ENCODE measurements at regions not wholly inside any gene's neighbourhood (a gene's known extent, or its start where the extent isn't known, plus 50 kb on each side); places are given as distances from the start of the nearest gene placed in this dataset.
"Not testable (repeated sequence)": the region's sequence is repeated elsewhere in the genome, so short reads cannot be mapped to it uniquely, and the experiment has no call there.

DNA sequence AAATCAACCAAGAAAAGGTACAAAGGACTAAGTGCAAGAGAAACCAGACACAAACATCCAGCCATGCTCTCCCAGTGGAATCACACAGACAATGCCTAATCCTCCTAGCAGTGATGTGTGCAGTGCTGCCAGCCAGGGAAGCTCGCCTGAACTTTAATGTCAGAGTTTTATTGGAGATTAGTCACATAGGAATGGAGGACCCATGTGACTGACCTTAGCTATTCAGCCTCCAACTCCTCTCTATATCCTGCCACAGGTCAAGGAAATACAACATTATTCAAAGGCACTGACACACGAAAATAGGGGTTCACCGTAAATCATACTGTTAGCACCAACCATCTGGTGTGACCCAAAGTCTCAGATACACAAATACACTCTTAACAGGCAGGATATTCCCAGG is 684.6 kb downstream of the DOK5 start:
- DNase-seq (ENCODE audit: low spot score), result no peak

DNA sequence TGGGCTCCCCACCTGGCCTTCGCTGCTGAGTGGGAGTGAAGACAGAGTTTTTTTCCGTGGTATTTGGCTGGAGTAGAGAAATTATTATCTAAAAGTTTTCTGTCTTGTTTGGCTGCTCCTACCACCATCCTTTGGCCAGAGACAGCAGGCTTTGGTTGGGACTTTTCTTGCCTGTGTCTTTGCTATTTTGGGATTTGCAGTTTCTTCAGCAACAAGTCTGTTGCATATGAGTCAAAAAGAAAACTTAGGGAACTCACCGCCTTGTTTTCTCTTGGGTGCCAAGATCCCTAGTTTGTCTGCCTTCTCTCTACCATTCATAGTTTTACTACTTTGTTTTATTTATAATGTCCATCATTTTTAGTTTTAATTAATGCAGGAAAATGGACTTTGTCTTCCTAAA is 683.8 kb downstream of the DOK5 start:
- no peak for DNase-seq (ENCODE audit: low spot score)

DNA sequence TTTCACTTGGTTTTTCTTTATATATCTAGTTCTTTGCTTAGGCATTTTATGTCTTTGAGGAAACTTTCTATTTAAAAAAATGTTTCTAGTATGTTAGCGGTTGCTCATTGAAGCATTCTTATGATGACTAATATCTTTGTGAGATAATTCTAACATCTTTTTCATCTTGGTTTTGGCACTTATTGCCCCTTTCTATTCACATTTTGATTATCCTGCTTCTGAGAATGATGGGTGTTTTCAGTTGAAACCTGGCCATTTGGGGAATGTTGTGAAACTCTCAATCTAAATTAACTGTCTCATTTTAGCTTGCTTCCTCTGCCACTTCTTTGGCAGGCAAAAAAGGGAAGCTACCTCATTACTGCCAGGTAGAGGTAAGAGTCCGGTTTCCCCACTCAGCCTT is 683.1 kb downstream of the DOK5 start:
- no peak for DNase-seq (ENCODE audit: low spot score)

DNA sequence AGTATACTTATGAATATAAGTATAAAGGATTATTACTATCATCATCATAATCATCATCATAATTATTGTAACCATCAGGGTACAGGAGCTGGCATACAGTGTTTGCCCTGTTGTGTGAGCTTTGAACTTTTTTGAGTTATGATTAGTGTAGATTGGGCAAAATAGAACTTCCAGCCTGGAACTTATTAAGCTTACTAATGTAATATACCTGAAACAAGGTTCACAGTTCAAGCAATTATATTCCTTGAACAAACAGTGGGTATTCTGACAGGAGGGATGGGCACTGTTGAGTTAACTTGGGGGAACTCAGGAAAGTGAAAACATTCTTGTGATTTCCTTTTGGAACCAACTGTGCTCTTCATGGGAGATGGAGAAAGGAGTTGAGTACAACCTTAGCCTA is 680.0 kb downstream of the DOK5 start:
- DNase-seq (ENCODE audit: low spot score), result no peak

DNA sequence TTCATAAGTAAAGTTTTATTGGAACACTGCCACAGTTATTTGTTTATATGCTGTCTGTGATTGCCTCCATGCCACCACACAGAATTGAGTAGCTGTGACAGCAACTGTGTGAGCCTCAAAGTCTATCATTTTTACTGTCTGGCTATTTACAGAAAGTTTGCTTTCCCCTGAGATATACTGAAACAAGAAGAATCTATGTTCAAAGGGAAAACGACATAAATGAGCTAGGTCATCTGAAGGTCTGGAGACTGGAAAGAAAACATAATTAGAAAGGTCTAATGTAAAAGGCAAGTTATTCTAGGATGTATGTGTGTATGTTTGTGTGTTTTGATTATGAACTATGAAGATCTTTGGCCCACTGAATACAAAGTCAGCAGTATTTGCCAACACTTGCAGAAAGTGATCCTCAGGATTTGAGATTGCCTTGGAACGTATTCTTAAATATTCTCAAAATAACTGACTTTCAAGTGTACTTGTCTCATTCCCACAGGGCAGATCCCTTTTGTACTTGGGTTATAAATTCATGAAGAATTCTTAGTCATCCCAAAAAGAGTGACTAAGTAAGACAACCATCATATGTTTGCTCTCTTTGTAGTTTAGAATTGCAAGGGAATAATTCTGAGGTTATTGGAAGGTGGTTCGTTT is 677.7 kb downstream of the DOK5 start:
- DNase-seq (ENCODE audit: low spot score), result no peak

DNA sequence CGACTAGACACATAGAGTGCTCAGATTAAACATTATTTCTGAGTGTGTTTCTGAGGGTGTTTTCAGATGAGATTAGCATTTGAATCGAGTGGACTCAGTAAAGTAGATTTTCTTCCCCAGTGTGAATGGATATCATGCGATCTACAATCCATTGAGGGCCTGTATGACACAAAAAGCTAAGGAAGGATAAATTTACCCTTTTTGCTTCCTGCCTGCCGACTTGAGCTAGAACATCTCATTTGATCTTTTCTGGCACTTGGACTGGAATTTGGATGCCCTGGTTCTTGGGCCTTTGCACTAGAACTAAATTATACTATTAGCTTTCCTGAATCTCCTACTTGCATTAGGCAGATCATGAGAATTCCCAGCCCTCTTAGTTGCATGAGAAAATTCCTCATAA is 675.8 kb downstream of the DOK5 start:
- DNase-seq (ENCODE audit: low spot score), result no peak

DNA sequence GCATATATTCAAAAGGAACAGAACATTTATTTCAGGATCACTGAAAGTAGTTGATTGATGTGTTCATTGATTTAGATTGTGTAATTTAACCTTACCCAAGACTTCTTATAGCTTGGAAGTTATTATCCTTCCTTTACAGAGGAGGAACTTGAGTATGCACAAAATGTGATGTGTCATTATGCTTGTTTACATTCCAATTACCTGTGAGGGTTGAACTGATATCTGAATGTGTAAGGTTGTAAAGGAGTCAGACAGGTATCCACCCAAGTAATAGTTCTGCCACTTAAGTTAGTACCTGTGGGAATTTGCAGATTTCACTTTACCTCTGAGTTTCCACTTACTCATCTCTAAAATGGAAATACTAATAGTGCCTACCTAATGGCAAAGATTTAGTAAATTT is 668.2 kb downstream of the DOK5 start:
- no peak for DNase-seq (ENCODE audit: low spot score)

DNA sequence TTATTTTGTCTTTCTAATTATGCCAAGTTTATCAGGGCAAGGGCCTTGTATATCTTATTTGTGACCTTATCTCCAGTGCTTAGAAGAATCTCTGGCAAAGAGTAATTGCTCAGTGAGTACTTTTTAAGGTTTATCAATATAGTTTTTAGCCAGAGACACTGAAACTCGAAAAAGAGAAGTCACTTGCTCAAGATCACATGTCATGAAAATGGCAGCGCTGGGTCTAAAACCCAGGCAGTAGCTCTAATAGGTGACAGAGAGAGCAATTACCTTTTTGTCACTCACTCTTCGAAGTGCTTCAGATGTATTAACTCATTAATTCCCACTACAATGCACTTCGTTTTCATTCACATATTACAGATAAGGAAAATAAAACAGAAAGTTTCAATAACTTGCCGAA is 667.5 kb downstream of the DOK5 start:
- DNase-seq (ENCODE audit: low spot score), result no peak

DNA sequence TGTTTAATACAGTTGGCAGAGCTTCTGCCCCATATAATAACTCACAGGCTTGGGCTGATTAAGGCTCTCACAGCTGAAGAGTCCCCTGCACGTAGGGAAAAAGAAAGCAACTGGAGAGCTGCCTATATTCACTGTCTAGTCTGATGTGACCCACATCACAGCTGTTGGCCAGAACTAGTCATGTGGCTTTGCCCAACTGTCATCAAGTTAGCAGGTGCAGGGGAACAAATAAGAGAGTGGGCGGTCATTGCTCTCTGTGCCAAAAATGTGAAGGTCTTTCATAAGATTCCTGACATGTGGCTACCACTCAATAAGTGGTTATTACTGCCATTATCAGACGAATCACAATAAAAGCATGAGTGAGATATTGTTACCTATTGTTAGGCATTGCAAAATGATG is 665.2 kb downstream of the DOK5 start:
- no peak for DNase-seq (ENCODE audit: low spot score)

DNA sequence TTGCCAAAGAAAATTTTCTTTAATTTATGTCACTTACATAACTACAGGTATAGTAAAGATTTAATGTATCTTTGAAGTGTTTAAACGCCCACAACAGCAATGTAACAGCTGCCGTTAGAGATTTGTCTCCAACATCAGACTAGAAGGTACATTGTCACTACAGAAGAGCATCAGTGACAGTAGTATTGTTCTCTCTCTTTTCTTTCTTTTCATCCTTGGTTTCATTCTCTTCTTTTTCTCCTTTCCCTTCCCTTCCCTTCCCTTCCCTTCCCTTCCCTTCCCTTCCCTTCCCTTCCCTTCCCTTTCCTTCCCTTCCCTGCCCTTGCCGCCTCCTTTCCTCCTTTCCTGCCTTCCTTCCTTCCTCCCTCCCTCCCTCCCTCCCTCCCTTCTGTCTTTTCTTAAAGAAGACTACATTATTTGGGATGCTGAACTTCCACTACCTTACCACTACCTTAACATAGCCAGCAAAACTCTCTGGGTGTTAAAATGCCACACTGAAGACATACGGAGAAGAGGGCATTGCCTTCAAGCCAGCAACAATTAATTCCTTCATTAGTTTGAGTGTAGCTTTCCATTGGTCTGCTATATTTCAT is 663.9 kb downstream of the DOK5 start:
- no peak for DNase-seq (ENCODE audit: low spot score)

DNA sequence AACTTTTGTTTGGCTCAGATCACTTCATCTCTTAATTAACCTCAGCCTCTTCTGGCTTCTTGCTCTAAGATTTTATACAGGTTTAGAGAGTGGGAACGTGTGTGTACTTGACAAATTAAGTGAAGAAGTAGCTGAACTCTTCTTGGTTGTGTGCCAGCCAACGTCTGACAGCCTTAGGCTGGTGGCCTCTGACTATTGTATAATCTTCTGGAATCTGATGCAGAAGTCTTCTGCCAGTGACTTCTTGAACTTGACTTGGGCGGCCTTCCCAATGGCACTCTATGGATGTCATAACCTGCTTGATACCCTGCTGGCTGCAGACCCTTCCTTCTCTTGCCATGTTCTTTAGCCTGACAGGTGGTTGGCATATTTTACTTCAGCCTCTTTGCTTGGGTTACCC is 660.5 kb downstream of the DOK5 start:
- DNase-seq (ENCODE audit: low spot score), result no peak

DNA sequence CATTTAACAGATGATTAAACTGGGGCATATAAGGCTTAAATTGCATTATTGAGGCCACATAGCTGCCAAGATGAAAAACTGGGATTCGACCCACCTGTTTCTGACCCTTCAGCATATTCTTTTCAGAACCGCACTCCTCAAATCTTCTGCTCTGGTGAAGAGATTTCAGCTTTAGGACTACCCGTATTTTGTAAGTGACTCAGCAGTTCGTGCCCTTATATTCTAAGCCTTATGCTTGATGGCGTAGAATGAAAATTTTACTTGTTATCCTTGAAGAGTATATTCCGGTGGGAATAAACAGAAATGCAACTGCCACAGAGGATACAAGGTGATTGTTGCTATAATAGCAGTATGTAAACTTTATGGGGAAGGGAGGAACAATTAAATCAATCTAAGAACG is 657.1 kb downstream of the DOK5 start:
- DNase-seq (ENCODE audit: low spot score), result no peak

DNA sequence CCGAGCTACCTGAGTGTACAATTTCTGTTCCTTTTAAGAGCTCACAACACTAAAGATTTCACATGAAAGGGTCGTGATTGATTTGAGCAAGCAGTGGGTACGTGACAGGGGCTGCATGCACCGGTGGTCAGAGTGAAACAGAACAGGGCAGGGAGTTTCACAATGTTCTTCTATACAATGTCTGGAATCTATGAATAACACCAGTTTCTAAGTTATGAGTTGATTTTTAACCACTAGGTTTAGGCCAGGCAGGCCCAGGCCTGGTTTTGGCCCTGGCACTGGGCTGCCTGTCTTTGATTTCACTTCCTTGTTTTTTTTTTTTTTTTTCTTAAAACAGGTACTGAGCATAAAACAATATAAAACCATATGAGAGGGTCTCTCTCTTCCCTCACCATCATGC is 642.2 kb downstream of the DOK5 start:
- not testable (repeated sequence) for DNase-seq (ENCODE audit: low spot score)

DNA sequence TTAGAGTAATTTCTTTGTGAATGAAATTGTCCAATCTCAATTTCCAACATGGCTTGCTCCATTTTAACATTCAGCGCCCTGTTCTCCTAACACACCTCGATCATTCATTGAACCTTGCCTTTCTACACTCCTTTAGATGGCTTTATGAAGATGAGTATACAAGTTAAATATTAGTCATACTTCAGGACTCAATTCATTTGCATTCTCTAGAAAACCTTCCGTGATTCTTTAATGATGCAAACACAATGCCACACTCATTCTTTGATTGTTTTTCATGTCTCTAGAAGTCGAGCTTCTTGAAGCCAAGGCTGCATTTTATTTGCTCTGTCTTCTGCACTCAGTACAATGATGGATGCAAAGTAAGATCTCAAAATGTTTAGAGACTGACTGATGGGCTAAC is 641.2 kb downstream of the DOK5 start:
- DNase-seq (ENCODE audit: low spot score), result no peak

DNA sequence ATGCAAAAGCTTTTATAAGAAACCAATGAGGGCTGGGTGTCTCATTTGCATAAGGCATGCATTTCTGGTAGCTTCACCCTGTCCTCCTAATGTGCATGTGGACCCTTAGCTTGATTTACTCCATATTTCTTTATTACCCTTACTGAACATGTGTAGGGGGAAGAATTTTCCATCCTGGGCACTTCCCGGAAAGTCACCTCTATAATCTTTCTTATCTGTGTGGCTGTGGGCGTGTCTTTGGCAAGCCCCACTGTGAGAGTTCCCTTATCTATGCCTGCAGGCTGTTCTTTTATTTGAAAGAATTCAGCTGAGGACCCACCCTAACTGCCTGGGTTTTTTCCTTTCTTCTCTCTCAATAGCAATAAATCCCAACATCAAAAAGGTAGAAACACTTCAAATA is 627.8 kb downstream of the DOK5 start:
- peak; percentile 4 for DNase-seq (ENCODE audit: low spot score)

DNA sequence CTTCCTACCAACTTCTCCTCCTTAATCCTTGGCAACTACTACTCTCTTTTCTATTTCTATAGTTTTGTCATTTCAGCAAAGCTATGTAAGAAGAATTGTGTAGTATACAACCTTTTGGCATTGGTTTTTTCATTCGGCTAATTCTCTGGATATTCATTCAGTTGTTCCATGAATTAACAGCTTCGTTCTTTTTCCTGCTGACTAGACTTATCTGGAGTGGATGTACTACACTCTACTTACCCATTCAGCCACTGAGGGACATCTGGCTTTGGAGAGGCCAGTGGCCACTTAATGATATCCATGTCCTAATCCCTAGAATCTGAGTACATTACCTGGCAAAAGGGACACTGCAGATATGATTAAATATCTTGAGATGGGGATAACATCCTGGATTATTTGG is 623.9 kb downstream of the DOK5 start:
- no peak for DNase-seq (ENCODE audit: low spot score)

DNA sequence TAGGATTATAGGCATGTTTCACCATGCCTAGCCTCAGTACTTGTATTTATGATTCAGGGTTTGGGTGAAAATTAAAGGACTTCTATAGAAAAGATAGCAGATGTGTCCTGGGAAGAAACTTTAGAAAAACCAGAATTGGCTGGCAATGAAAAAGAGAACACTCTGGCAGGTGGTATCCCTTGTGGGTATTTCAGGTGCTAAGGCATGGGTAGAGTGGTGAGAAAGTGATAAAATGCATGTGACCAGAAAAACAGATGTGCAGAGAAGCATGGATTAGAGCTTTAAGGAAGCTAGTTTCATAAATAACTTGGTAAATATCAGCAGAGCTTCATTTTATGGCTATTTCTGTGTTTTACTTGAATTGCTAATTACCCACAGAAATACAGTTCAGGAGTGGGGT is 622.2 kb downstream of the DOK5 start:
- DNase-seq (ENCODE audit: low spot score), result no peak

DNA sequence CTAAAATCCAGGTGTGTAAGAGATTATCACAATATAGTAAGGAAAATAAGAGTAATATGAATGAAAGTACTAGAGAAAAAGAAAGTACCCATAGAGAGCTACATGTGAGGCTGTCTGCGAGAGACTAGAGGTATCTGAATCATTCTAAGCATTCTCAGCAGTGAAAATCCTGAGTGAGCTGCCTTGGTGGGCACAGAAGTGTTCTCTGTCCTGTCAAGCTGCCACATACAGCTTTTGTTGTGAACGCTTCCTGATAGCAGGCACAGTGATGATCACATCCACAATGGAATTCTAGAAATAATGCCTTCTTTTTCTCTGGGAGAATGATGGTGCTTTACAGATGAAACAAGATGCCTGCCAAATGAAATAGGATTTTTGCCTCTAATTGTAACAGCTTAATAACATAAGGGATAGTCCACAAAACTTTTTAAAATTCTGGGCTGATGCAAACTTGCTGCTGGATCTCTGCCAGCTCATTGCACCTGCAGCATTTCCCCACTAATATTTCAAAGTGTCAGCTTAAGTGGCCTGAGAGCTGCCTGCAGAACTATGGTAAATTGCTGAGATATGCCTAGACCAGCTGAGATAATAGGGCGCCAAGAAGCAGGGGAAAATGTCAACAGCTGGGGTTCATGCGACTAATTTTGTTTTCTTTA is 620.5 kb downstream of the DOK5 start:
- no peak for DNase-seq (ENCODE audit: low spot score)

DNA sequence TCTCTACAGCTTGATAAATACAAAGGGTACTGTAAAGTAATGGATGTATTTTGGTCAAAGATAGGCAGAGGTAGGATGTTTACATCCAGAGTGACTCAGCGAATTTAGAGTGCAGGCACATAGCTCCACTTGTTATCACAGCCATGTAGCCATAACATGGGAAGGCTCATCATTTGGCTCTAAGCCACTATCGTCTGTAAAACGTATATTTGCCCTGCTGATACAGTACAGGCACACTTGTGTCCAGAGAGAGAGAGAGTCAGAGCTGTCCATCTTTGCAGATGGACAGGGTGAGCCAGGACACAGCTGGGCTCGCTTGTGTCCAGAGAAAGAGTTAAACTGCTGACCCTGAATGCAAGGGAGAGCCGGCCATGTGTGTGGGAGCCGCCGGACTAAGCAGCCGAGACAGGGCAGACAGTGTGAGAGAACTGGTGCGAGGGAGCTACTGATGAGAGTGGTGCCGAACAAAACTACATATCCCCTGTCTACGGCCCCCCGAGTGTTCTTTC is 619.0 kb downstream of the DOK5 start:
- DNase-seq (ENCODE audit: low spot score), result peak; percentile 47

DNA sequence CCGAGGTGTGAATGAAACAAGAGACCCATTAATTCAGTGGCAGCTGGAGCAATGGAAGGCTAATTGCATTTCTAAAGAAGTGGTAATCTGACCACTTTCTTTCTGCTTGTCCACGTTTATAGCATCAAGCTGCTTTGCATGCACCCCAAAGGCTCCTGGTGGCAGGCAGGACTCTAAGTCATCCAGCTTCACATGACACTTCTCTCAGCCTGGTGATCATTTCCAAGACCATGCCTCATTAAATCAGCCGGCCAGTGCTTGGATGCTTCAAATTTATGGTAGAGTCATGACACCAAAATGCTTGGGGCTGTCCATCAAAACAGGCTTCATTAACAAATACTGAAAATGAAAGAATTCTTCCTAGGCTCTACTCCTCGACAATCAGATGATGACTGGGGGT is 614.9 kb downstream of the DOK5 start:
- no peak for DNase-seq (ENCODE audit: low spot score)

DNA sequence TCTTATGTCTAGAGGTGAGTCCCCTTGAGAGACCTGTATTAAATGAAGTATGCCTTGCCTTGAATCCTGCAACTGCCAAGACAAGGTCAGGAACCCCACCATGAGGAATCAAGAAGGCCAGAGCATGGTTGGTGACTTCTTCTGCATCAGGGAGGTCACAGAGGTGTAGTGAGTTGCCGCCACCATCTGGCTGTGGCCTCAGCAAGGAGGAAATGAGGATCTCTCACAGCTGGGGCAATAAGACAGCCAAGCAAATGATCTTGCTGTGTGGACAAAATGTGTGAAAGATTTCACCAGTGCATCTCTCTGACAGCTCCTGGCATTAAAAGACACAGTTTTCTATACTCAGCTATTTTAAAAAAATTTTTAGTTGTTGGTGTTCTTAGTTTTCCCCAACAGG is 611.0 kb downstream of the DOK5 start:
- no peak for DNase-seq (ENCODE audit: low spot score)

DNA sequence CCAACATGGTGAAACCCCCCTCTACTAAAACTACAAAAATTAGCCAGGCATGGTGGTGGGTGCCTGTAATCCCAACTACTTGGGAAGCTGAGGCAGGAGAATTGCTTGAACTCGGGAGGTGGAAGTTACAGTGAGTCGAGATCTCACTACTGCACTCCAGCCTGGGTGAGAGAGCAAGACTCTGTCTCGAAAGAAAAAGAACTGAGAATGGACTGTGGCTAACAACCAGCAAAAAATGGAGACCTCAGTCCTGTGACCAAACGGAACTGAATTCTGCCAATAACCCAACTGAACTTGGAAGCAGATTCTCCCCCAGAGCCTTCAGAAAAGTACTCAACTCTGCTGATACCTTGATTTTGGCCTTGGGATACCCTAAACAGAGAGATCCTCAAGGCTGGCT is 604.5 kb downstream of the DOK5 start:
- DNase-seq (ENCODE audit: low spot score), result no peak

DNA sequence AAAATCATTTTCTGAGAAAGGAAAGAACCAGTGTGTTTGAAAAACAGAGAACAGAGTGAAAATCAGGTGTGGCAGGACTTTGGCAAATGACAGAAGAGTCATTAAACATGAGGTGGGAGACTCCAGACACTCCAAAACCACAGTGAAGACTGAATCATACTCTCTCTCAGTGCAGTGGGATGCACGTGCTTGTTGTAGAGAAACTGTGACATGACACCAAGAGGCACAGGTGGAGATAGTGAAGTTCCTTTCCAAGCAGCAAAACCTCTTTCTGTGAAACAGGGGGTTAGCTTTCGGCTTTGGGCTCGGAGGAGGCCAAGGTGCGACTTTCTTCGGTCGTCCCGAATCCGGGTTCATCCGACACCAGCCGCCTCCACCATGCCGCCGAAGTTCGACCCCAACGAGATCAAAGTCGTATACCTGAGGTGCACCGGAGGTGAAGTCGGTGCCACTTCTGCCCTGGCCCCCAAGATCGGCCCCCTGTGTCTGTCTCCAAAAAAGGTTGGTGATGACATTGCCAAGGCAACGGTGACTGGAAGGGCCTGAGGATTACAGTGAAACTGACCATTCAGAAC is 599.0 kb downstream of the DOK5 start:
- DNase-seq (ENCODE audit: low spot score), result not testable (repeated sequence)

Data from hematopoietic multipotent progenitor cell treated with erythropoietin and hydrocortisone succinate and interleukin-3 and kit ligand, for 17 days (in vitro differentiated cells).